SU-DHL-6 (cell line): ENCODE measurements at regions not wholly inside any gene's neighbourhood (a gene's known extent, or its start where the extent isn't known, plus 50 kb on each side); places are given as distances from the start of the nearest gene placed in this dataset.

Source experiments
- H2AFZ ChIP-seq: fragments of 200-600 bp; sonication (generic); 2 replicates; pipeline ENCODE4 v1.6.1; 2014; ENCODE audit warnings: low read depth, mild to moderate bottlenecking, moderate library complexity, mixed read lengths, antibody characterized with exemption, low read length; ENCODE audit not compliant: severe bottlenecking
- H3F3A ChIP-seq: fragments of 200-600 bp; shearing (Covaris generic); 2 replicates; pipeline ENCODE4 v1.6.0; 2016; ENCODE audit warnings: antibody characterized with exemption, mild to moderate bottlenecking; ENCODE audit not compliant: insufficient read depth
- H3K27ac ChIP-seq: fragments of 200-600 bp; sonication (generic); 2 replicates; pipeline ENCODE4 v1.5.1; 2016; ENCODE audit warnings: low read depth, mild to moderate bottlenecking, low read length, moderate library complexity, mixed read lengths
- H3K27me3 ChIP-seq: fragments of 200-600 bp; sonication (generic), shearing (Covaris generic); 2 replicates; pipeline ENCODE4 v1.6.0; 2014; ENCODE audit warnings: mild to moderate bottlenecking, low read length
- H3K36me3 ChIP-seq: fragments of 200-600 bp; sonication (generic); 2 replicates; pipeline ENCODE4 v1.6.1; 2014; ENCODE audit warnings: mild to moderate bottlenecking, low read length, mixed read lengths
- H3K4me2 ChIP-seq: fragments of 300-600, 200-600 bp; shearing (Covaris generic), sonication (generic); 2 replicates; pipeline ENCODE4 v1.6.0; 2014; ENCODE audit warnings: low read length, low read depth, mild to moderate bottlenecking; ENCODE audit not compliant: poor library complexity, severe bottlenecking
- H3K4me3 ChIP-seq: fragments of 200-600 bp; sonication (generic); 2 replicates; pipeline ENCODE4 v1.5.1; 2014; ENCODE audit warnings: antibody characterized with exemption, low read length, mild to moderate bottlenecking, mixed read lengths; ENCODE audit not compliant: insufficient read depth, poor library complexity, severe bottlenecking
- H3K79me2 ChIP-seq: fragments of 200-600 bp; sonication (generic); 2 replicates; pipeline ENCODE4 v1.6.1; 2014; ENCODE audit warnings: mild to moderate bottlenecking, low read length, moderate library complexity; ENCODE audit not compliant: insufficient read depth
- H3K9ac ChIP-seq: fragments of 200-600 bp; sonication (generic); 2 replicates; pipeline ENCODE4 v1.7.0; 2014; ENCODE audit warnings: mild to moderate bottlenecking, low read length
- H3K9me2 ChIP-seq: fragments of 200-600 bp; sonication (generic); replicated peaks from 2 replicates; pipeline ENCODE4 v1.6.1; 2014; ENCODE audit warnings: low read length; ENCODE audit not compliant: insufficient read depth
- H3K9me3 ChIP-seq: fragments of 200-600 bp; sonication (generic); 2 replicates; pipeline ENCODE4 v1.6.1; 2014; ENCODE audit warnings: low read length, mixed read lengths; ENCODE audit not compliant: insufficient read depth
- H4K20me1 ChIP-seq: fragments of 200-600 bp; sonication (generic); 2 replicates; pipeline ENCODE4 v1.6.1; 2014; ENCODE audit warnings: low read depth, mild to moderate bottlenecking, antibody characterized with exemption, low read length, moderate library complexity, mixed read lengths
- EZH2phosphoT487 ChIP-seq: fragments of 200-600 bp; sonication (generic), shearing (Covaris generic); conservative IDR thresholded peaks from 2 replicates; pipeline ENCODE4 v1.6.1; 2018; ENCODE audit warnings: mild to moderate bottlenecking, antibody characterized with exemption, low read length, moderate library complexity, mixed read lengths
- TF ChIP-seq, protein P1 (sequence below): fragments of 200-600 bp; sonication (generic); IDR thresholded peaks from one replicate; pipeline ENCODE4 v1.5.1; 2017; ENCODE audit warnings: antibody characterized with exemption, mild to moderate bottlenecking, low read length, moderate library complexity; ENCODE audit not compliant: insufficient read depth, poor library complexity, severe bottlenecking

- no peak overlapping the region for H3K27ac ChIP-seq
- no peaks in the 10 kb centered on the region for H3K9me3 ChIP-seq
- H3K36me3 ChIP-seq = 0 out of 2 replicates have a peak, but pooled peaks cover 2% of the 10 kb centered on the region
- no peaks in the 10 kb centered on the region for H3K9me2 ChIP-seq
- no peak overlapping the region for H3K9ac ChIP-seq
- H3F3A ChIP-seq = no peaks in the 10 kb centered on the region
- no peaks in the 10 kb centered on the region for H3K79me2 ChIP-seq
- H4K20me1 ChIP-seq = no peaks in the 10 kb centered on the region
- no peak overlapping the region for H2AFZ ChIP-seq
- no peak for TF ChIP-seq EZH2phosphoT487
- no peak overlapping the region for H3K4me3 ChIP-seq
- H3K27me3 ChIP-seq = no peaks in the 10 kb centered on the region
- no peak overlapping the region for H3K4me2 ChIP-seq
Observed at GRCh38 chr1:104979651-104980050, 1230.0 kb downstream of the AMY1C start.

DNA sequence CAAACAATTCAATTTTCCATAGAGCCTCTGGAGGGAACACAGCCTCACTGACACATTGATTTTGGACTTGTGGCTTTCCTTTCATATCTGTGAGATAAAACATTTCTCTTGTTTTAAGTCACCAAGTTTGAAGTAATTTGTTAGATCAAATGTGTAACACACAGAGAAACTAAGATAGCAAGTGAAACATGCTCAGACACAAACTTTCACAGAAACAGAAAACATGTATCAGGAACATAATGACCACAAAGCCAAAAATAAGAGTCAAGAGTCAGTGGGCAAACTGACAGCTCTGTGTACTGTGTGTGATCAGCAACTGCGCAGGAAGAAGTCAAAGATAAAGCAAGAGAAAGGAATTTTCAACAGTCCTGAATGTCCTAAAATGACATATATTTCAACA, 1237.5 kb downstream of the AMY1C start:
- H3K4me3 ChIP-seq = no peak overlapping the region
- H3K36me3 ChIP-seq = 0 out of 2 replicates have a peak, but pooled peaks cover 6% of the 10 kb centered on the region
- no peak overlapping the region for H3K9ac ChIP-seq
- H3K27ac ChIP-seq = no peak overlapping the region
- H3K79me2 ChIP-seq = no peaks in the 10 kb centered on the region
- H3K4me2 ChIP-seq = peak overlapping the region; percentile 40
- peak overlapping the region; percentile 15 for H2AFZ ChIP-seq
- no peaks in the 10 kb centered on the region for H4K20me1 ChIP-seq
- H3K9me2 ChIP-seq = no peaks in the 10 kb centered on the region
- no peaks in the 10 kb centered on the region for H3K27me3 ChIP-seq
- no peaks in the 10 kb centered on the region for H3K9me3 ChIP-seq
- no peaks in the 10 kb centered on the region for H3F3A ChIP-seq
- TF ChIP-seq EZH2phosphoT487 = no peak
- TF ChIP-seq, protein P1, sequence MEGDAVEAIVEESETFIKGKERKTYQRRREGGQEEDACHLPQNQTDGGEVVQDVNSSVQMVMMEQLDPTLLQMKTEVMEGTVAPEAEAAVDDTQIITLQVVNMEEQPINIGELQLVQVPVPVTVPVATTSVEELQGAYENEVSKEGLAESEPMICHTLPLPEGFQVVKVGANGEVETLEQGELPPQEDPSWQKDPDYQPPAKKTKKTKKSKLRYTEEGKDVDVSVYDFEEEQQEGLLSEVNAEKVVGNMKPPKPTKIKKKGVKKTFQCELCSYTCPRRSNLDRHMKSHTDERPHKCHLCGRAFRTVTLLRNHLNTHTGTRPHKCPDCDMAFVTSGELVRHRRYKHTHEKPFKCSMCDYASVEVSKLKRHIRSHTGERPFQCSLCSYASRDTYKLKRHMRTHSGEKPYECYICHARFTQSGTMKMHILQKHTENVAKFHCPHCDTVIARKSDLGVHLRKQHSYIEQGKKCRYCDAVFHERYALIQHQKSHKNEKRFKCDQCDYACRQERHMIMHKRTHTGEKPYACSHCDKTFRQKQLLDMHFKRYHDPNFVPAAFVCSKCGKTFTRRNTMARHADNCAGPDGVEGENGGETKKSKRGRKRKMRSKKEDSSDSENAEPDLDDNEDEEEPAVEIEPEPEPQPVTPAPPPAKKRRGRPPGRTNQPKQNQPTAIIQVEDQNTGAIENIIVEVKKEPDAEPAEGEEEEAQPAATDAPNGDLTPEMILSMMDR = no peak

GRCh38 chr1:104989012-104989411, 1239.3 kb downstream of the AMY1C start:
- no peak overlapping the region for H3K4me2 ChIP-seq
- H3K4me3 ChIP-seq = no peak overlapping the region
- TF ChIP-seq, protein P1 = no peak
- TF ChIP-seq EZH2phosphoT487 = no peak
- no peak overlapping the region for H3K9ac ChIP-seq
- H3F3A ChIP-seq = no peaks in the 10 kb centered on the region
- 0 out of 2 replicates have a peak, but pooled peaks cover 6% of the 10 kb centered on the region for H3K36me3 ChIP-seq
- H4K20me1 ChIP-seq = no peaks in the 10 kb centered on the region
- H3K9me2 ChIP-seq = no peaks in the 10 kb centered on the region
- H3K27ac ChIP-seq = no peak overlapping the region
- no peaks in the 10 kb centered on the region for H3K9me3 ChIP-seq
- no peak overlapping the region for H2AFZ ChIP-seq
- H3K27me3 ChIP-seq = no peaks in the 10 kb centered on the region
- H3K79me2 ChIP-seq = no peaks in the 10 kb centered on the region

DNA sequence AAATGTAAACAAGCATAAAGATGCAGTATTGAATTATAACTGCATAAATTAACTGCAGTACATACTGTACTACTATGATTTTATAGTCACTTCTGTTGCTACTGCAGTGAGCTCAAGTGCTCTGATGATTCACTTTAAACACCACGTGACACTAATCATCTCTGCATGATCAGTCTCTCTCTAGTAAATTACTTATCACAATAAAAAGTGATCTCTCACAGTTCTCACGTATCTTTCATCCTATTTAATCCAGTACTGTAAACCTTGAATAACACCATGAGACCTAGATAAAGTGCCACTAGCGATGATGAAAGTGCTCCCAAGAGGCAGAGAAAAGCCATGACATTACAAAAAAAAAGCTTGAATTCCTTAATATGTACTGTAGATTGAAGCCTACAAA, 1242.0 kb downstream of the AMY1C start:
- H3K79me2 ChIP-seq = no peaks in the 10 kb centered on the region
- H2AFZ ChIP-seq = no peak overlapping the region
- H3K4me3 ChIP-seq = no peak overlapping the region
- no peaks in the 10 kb centered on the region for H3K9me3 ChIP-seq
- TF ChIP-seq, protein P1 = no peak
- no peaks in the 10 kb centered on the region for H4K20me1 ChIP-seq
- no peak overlapping the region for H3K9ac ChIP-seq
- no peaks in the 10 kb centered on the region for H3K9me2 ChIP-seq
- H3K27ac ChIP-seq = no peak overlapping the region
- H3K4me2 ChIP-seq = no peak overlapping the region
- no peaks in the 10 kb centered on the region for H3K36me3 ChIP-seq
- no peaks in the 10 kb centered on the region for H3K27me3 ChIP-seq
- no peaks in the 10 kb centered on the region for H3F3A ChIP-seq
